Activated CD4-positive, alpha-beta T cell treated with anti-CD3 and anti-CD28 coated beads, Interleukin-2, amount 10 ng/mL, durations not matched to agents 7 days and 5 days (primary cell): ENCODE measurements at regions not wholly inside any gene's neighbourhood (a gene's known extent, or its start where the extent isn't known, plus 50 kb on each side); places are given as distances from the start of the nearest gene placed in this dataset.

Source experiments
- CTCF ChIA-PET: fragments of 350-600 bp; sonication (Branson Sonifier 250); formaldehyde crosslinking; loops from one replicate; lab custom pipeline; 2021; ENCODE audit warnings: antibody characterized with exemption; lab: Charles Lee
- POLR2A ChIA-PET: fragments of 350-600 bp; sonication (Branson Sonifier 250); formaldehyde crosslinking; loops from one replicate; lab custom pipeline; 2021; ENCODE audit warnings: antibody characterized with exemption; lab: Charles Lee
- DNase-seq: peaks from one replicate; pipeline ENCODE4 v3.0.0-alpha.2; 2020
- H3K27ac Mint-ChIP-seq: one replicate; pipeline ENCODE4 v1.8.0; 2021; ENCODE audit warnings: mild to moderate bottlenecking, moderate library complexity, mixed read lengths
- H3K27me3 Mint-ChIP-seq: one replicate; pipeline ENCODE4 v1.8.0; 2021; ENCODE audit warnings: mixed read lengths
- H3K36me3 Mint-ChIP-seq: one replicate; pipeline ENCODE4 v1.8.0; 2021; ENCODE audit warnings: low read depth, mixed read lengths
- H3K4me1 Mint-ChIP-seq: one replicate; pipeline ENCODE4 v1.8.0; 2021; ENCODE audit warnings: mixed read lengths
- H3K4me3 Mint-ChIP-seq: one replicate; pipeline ENCODE4 v1.8.0; 2021; ENCODE audit warnings: mild to moderate bottlenecking, moderate library complexity, mixed read lengths
- H3K9me3 Mint-ChIP-seq: one replicate; pipeline ENCODE4 v1.8.0; 2021; ENCODE audit warnings: mixed read lengths

DNA sequence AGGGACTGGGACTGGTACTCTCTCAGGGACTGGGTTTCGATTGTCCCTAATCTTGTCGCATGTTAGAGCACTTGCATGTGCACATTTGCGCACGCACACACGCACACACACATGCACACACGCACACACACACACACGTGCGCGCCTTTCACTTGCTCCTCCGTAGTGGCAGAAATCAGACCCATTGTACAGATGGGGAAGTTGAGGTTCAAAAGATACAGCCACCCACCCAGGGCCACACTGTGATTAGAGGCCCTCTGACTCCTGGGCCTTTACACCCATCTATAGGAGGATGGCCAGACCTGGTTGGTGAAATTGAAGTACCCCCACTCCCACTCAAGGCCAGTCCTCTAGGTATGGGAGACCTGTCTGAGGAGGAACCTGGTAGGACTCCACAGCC, 167.8 kb upstream of the LHX5 start:
- POLR2A ChIA-PET: no interaction called here
- H3K27me3 Mint-ChIP-seq: peaks cover 24% of the 10 kb centered on the region
- no peaks in the 10 kb centered on the region for H3K4me1 Mint-ChIP-seq
- H3K4me3 Mint-ChIP-seq: no peak overlapping the region
- DNase-seq: no peak
- CTCF ChIA-PET: no interaction called here
- no peaks in the 10 kb centered on the region for H3K9me3 Mint-ChIP-seq
- H3K27ac Mint-ChIP-seq: no peak overlapping the region
- no peaks in the 10 kb centered on the region for H3K36me3 Mint-ChIP-seq

GRCh38 chr12:113638460-113638775, 166.7 kb upstream of the LHX5 start:
- ChIA-PET POLR2A (no interaction called here), CTCF (no interaction called here)
- Mint-ChIP-seq H3K4me3 (no peak overlapping the region), H3K9me3 (no peaks in the 10 kb centered on the region), H3K4me1 (no peaks in the 10 kb centered on the region), H3K27ac (no peak overlapping the region), H3K27me3 (peaks cover 22% of the 10 kb centered on the region), H3K36me3 (no peaks in the 10 kb centered on the region)
- DNase-seq: no peak

DNA sequence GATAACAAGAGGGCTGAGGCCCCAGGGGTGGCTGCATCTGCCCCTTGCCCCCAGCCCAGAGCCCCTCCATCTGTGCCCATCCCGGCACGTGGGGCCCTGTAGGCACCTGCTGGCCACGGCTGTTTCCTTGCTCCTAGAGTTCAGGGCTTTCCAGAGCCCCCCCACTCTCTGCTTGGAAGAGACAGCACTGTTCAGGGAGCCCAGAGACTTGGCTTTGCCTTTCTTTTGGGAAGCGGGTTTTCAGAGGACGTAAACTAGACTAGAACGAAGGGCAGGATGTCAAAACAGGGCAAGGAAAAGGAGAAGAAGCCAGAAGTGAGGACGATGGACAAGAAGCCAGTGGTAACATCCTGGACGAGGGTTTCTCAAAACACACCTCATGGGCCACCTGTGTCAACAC, 163.3 kb upstream of the LHX5 start:
- H3K27ac Mint-ChIP-seq: no peak overlapping the region
- no peak for DNase-seq
- CTCF ChIA-PET: no interaction called here
- H3K27me3 Mint-ChIP-seq: peaks cover 20% of the 10 kb centered on the region
- H3K9me3 Mint-ChIP-seq: no peaks in the 10 kb centered on the region
- POLR2A ChIA-PET: no interaction called here
- no peaks in the 10 kb centered on the region for H3K4me1 Mint-ChIP-seq
- no peak overlapping the region for H3K4me3 Mint-ChIP-seq
- H3K36me3 Mint-ChIP-seq: no peaks in the 10 kb centered on the region

DNA sequence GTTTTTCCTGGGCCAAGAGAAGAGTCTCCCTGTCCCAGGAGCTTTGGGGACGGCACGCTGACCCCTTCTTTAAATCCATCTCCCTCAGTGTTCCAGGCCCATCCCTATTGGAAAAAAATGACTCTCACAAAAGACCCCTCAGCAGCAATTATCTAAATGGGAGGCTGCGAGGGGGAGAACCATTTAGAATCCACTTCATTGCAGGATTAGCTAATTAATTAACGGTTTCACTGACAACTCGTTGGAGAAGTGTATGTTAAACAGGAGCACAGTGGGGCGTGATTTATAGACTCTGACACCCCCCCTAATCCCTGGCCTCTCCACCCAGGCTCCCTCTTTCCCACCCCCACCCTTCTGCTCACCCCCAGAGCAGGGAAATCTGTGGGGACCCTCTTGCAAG, 162.8 kb upstream of the LHX5 start:
- no peak for DNase-seq
- Mint-ChIP-seq H3K9me3 (no peaks in the 10 kb centered on the region), H3K4me1 (no peaks in the 10 kb centered on the region), H3K4me3 (no peak overlapping the region), H3K27me3 (peaks cover 17% of the 10 kb centered on the region), H3K36me3 (no peaks in the 10 kb centered on the region), H3K27ac (no peak overlapping the region)
- POLR2A ChIA-PET: no interaction called here
- CTCF ChIA-PET: no interaction called here

DNA sequence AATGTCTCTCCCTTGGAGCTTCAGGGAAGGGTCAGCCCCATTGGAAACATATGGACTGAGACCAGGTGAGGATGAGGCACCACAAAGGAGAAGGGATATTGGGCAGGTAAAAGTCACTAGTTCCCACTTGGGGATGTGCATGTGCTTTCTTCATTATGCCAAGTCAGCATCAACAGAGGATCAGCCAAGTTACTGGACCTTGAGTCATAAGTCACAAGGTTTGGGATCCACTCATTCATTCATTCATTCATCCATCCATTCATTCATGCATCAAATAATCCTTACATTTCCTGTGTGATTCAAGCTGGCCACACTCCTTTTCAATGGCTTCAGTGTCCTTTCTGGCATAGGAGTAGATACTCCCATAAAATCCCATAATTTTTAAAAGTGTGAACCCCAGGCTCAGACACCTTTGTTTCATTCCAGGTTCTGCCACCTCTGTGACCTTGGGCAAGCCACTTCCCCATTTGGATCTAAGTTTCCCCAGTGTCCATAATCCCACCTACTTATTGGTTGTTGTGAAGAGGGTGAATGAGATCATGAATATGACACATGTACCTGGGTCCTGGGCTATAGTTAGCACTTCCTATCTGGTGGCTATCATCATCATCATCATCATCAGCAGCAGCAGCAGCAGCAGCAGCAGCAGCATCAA, 162.1 kb upstream of the LHX5 start:
- CTCF ChIA-PET: no interaction called here
- POLR2A ChIA-PET: no interaction called here
- H3K4me1 Mint-ChIP-seq: no peaks in the 10 kb centered on the region

GRCh38 chr12:113630625-113631024, 159.0 kb upstream of the LHX5 start:
- ChIA-PET POLR2A (no interaction called here), CTCF (no interaction called here)
- H3K4me3 Mint-ChIP-seq: no peak overlapping the region
- no peak for DNase-seq
- H3K4me1 Mint-ChIP-seq: no peaks in the 10 kb centered on the region
- H3K27me3 Mint-ChIP-seq: peaks cover 2% of the 10 kb centered on the region
- no peaks in the 10 kb centered on the region for H3K36me3 Mint-ChIP-seq
- no peak overlapping the region for H3K27ac Mint-ChIP-seq
- peaks cover 13% of the 10 kb centered on the region for H3K9me3 Mint-ChIP-seq

More for the DNA sequence above, 162.1 kb upstream of the LHX5 start:
- no peak overlapping the region for H3K4me3 Mint-ChIP-seq
- H3K36me3 Mint-ChIP-seq: no peaks in the 10 kb centered on the region
- DNase-seq: no peak
- H3K27me3 Mint-ChIP-seq: peaks cover 12% of the 10 kb centered on the region
- H3K9me3 Mint-ChIP-seq: no peaks in the 10 kb centered on the region
- no peak overlapping the region for H3K27ac Mint-ChIP-seq

- ChIA-PET POLR2A (no interaction called here), CTCF (no interaction called here)
- Mint-ChIP-seq H3K4me1 (no peaks in the 10 kb centered on the region), H3K9me3 (peaks cover 16% of the 10 kb centered on the region), H3K27me3 (no peaks in the 10 kb centered on the region), H3K4me3 (no peak overlapping the region), H3K27ac (no peak overlapping the region), H3K36me3 (no peaks in the 10 kb centered on the region)
- DNase-seq: no peak
Observed at GRCh38 chr12:113625499-113625898, 153.8 kb upstream of the LHX5 start.

DNA sequence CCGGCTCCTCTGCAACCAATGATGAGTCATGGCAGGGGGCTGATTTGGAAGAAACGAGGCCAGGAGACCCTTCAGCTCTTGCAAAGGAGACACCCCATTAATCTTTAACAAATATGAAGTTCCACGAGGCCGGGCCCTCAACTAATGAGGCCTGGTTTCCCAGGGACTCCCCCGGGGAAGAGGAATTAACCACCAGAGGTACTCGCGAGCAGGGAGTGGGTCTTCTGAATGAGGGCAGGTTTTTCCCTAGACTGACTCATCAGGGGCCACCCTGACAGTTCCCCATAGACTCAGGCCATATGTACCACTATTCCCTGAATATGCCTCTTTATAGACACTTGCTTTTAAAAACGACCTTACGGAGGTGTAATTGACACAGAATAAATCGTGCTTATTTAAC, 150.7 kb upstream of the LHX5 start:
- ChIA-PET CTCF (no interaction called here), POLR2A (no interaction called here)
- Mint-ChIP-seq H3K27ac (no peak overlapping the region), H3K4me3 (no peak overlapping the region), H3K27me3 (no peaks in the 10 kb centered on the region), H3K36me3 (no peaks in the 10 kb centered on the region), H3K4me1 (no peaks in the 10 kb centered on the region), H3K9me3 (peaks cover 13% of the 10 kb centered on the region)
- DNase-seq: no peak

GRCh38 chr12:113620437-113620976, 148.8 kb upstream of the LHX5 start:
- POLR2A ChIA-PET: no interaction called here

GRCh38 chr12:113619202-113619601, 147.5 kb upstream of the LHX5 start:
- no peaks in the 10 kb centered on the region for H3K36me3 Mint-ChIP-seq
- H3K27me3 Mint-ChIP-seq: no peaks in the 10 kb centered on the region
- no peak for DNase-seq
- no peak overlapping the region for H3K27ac Mint-ChIP-seq
- CTCF ChIA-PET: interaction anchor here (1.4 kb wide), 1 partner anchor 25 kb away, joined by 3 read pairs; no protein-coding TSS in a partner anchor
- no peaks in the 10 kb centered on the region for H3K9me3 Mint-ChIP-seq
- H3K4me1 Mint-ChIP-seq: no peaks in the 10 kb centered on the region
- no peak overlapping the region for H3K4me3 Mint-ChIP-seq
- POLR2A ChIA-PET: no interaction called here

More at GRCh38 chr12:113620437-113620976, 148.8 kb upstream of the LHX5 start:
- Mint-ChIP-seq H3K27me3 (no peaks in the 10 kb centered on the region), H3K4me1 (no peaks in the 10 kb centered on the region), H3K27ac (no peak overlapping the region), H3K36me3 (no peaks in the 10 kb centered on the region), H3K9me3 (peaks cover 2% of the 10 kb centered on the region), H3K4me3 (no peak overlapping the region)
- CTCF ChIA-PET: interaction anchor here (0.6 kb wide), 1 partner anchor 1941 kb away, joined by 4 read pairs; no protein-coding TSS in a partner anchor
- DNase-seq: no peak

GRCh38 chr12:113613414-113613813, 141.7 kb upstream of the LHX5 start:
- ChIA-PET CTCF (no interaction called here), POLR2A (no interaction called here)
- Mint-ChIP-seq H3K9me3 (no peaks in the 10 kb centered on the region), H3K4me3 (no peak overlapping the region), H3K27ac (no peak overlapping the region), H3K36me3 (no peaks in the 10 kb centered on the region), H3K27me3 (peaks cover 35% of the 10 kb centered on the region), H3K4me1 (no peaks in the 10 kb centered on the region)
- DNase-seq: no peak

DNA sequence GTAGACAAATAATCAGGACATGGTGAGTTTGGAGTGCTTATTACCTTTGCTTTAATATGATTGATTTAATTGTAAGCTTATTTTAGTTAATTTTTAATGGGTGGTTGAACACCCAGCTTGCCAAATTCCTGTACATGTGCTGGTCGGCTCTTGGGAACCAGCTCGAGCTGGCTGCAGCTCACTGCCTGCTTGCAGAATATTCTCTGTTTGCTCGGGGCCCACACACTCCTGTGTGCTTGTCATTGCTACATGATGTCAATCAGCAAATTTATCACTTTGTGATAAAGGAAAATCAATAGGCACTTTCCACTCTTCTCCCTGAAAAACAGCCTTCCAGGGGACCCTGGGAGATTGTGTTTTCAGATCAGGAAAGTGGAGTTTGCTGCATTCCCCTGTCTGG, 141.1 kb upstream of the LHX5 start:
- no peaks in the 10 kb centered on the region for H3K9me3 Mint-ChIP-seq
- H3K27me3 Mint-ChIP-seq: peaks cover 35% of the 10 kb centered on the region
- H3K4me3 Mint-ChIP-seq: no peak overlapping the region
- DNase-seq: no peak
- ChIA-PET POLR2A (no interaction called here), CTCF (no interaction called here)
- no peak overlapping the region for H3K27ac Mint-ChIP-seq
- H3K36me3 Mint-ChIP-seq: no peaks in the 10 kb centered on the region
- H3K4me1 Mint-ChIP-seq: no peaks in the 10 kb centered on the region

DNA sequence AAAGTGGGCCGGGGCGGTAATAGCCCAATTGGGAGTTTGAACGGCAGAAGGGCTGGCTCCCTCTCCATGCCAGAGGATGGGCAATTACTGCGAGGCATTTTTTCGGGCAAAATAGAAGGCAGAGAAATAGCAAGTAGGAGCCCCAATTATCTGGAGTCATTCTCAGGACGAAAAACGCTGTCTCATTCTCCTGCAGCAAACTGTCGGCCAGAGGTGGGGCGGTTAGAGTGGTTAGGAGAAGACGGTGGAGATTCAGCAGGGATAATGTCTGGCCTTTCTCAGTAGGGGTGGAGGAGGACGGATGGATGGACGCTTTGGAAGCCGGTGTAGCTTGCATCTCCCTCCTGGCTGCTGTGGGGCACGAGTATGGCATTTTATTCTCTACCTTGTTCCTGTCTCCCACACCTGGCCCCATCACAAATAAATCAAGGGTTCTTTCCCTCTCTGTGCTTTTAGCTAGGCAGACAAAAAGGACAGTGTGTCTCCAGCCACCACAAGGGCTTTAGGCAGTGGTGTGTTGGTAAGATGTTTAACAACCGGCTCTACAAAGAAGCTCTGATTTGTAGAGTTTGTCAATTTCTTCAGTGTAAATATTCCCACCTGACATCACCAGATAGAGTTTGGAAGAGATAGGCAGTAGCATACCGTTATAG, 140.5 kb upstream of the LHX5 start:
- CTCF ChIA-PET: no interaction called here
- Mint-ChIP-seq H3K27ac (no peak overlapping the region), H3K9me3 (no peaks in the 10 kb centered on the region), H3K36me3 (no peaks in the 10 kb centered on the region), H3K4me3 (no peak overlapping the region), H3K27me3 (peaks cover 35% of the 10 kb centered on the region), H3K4me1 (no peaks in the 10 kb centered on the region)
- no peak for DNase-seq
- POLR2A ChIA-PET: no interaction called here

DNA sequence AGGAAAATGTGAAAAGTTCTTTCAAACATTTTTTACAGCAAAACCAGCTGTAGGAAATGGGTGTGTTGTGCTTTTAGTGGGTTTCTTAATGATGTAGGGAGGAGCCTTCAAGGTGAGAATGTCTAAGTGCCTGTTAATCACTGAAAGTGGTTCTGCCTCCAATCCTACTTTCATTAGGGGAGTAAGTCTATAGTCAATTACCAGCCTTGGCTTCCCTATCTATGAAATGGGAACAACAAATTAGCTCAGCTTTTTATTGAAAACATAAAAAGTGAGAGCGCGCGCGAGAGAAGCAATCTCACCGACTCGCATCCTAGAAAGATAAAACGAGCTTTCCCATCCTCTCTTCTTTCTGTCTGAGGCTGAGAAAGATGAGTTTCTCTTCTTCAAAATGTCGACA, 140.0 kb upstream of the LHX5 start:
- Mint-ChIP-seq H3K36me3 (no peaks in the 10 kb centered on the region), H3K27ac (no peak overlapping the region), H3K27me3 (peaks cover 35% of the 10 kb centered on the region), H3K9me3 (no peaks in the 10 kb centered on the region), H3K4me1 (no peaks in the 10 kb centered on the region), H3K4me3 (no peak overlapping the region)
- ChIA-PET POLR2A (no interaction called here), CTCF (no interaction called here)
- no peak for DNase-seq
